MCF 10A (cell line): ENCODE measurements at regions not wholly inside any gene's neighbourhood (a gene's known extent, or its start where the extent isn't known, plus 50 kb on each side); places are given as distances from the start of the nearest gene placed in this dataset.

Experiments used
- BruUV-seq: library from RNA; stranded (reverse); fragments of 400-500 nt; replicated peaks from 2 replicates; lab custom pipeline; 2021; lab: Mats Ljungman, UMichigan
- CTCF ChIA-PET: fragments of 300-600 bp; sonication (Branson Sonifier 250); formaldehyde crosslinking; extraction: SDS; loops from one replicate; lab custom pipeline; 2021; ENCODE audit warnings: antibody characterized with exemption, inconsistent platforms; lab: Yijun Ruan, JAX
- POLR2A ChIA-PET: fragments of 300-600, 350-650 bp; sonication (Branson Sonifier 250); formaldehyde crosslinking; extraction: SDS; loops from one replicate; lab custom pipeline; 2020; ENCODE audit warnings: antibody characterized with exemption, inconsistent platforms; lab: Yijun Ruan, JAX
- DNase-seq: peaks from one replicate; pipeline ENCODE4 v3.0.0-alpha.2; 2018; ENCODE audit not compliant: unreplicated experiment
- H3K27ac Mint-ChIP-seq: one replicate; pipeline ENCODE4 v1.8.0; 2022; ENCODE audit warnings: mild to moderate bottlenecking, low read depth, mixed read lengths; ENCODE audit not compliant: unreplicated experiment
- H3K27me3 Mint-ChIP-seq: one replicate; pipeline ENCODE4 v1.8.0; 2022; ENCODE audit warnings: mixed read lengths; ENCODE audit not compliant: insufficient read depth, unreplicated experiment
- H3K36me3 Mint-ChIP-seq: one replicate; pipeline ENCODE4 v1.8.0; 2022; ENCODE audit warnings: mild to moderate bottlenecking, moderate library complexity, mixed read lengths; ENCODE audit not compliant: insufficient read depth, unreplicated experiment
- H3K4me1 Mint-ChIP-seq: one replicate; pipeline ENCODE4 v1.8.0; 2022; ENCODE audit warnings: mixed read lengths; ENCODE audit not compliant: insufficient read depth, unreplicated experiment
- H3K4me3 Mint-ChIP-seq: one replicate; pipeline ENCODE4 v1.8.0; 2022; ENCODE audit warnings: mild to moderate bottlenecking, moderate library complexity, mixed read lengths; ENCODE audit not compliant: unreplicated experiment
- H3K9me3 Mint-ChIP-seq: one replicate; pipeline ENCODE4 v1.8.0; 2022; ENCODE audit warnings: mixed read lengths; ENCODE audit not compliant: unreplicated experiment
- CTCF ChIP-seq: fragments of 200-600 bp; IDR thresholded peaks from one replicate; pipeline ENCODE4 v1.8.0; 2022; ENCODE audit warnings: antibody characterized with exemption, mild to moderate bottlenecking; ENCODE audit not compliant: unreplicated experiment
- intact Hi-C: fragments of 100-400 bp; cut with micrococcal nuclease; formaldehyde crosslinking; loops from 2 replicates; pipeline ENCODE4 v1.14.1; 2022

DNA sequence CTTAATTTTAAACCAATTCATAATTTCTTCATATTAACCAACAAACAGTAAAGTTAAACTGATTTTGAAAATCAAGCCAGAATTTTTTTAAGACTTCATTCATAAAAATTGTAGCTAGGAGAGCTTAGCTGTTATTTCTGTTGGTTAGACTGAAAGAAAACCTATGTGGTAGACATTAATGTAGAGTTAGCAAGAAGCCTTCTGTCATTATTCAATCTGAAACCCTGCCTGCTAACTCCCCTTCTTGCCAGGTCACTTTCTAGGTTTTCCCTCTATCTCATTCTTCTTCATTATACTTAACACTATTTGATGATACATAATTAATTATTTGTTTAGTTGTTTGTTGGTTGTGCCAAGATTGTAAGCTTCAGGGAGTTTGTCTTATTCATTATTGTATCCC is 304.3 kb upstream of the MEF2C start:
- no peak for DNase-seq
- Mint-ChIP-seq H3K36me3 (no peaks in the 10 kb centered on the region), H3K27ac (no peak overlapping the region), H3K27me3 (no peaks in the 10 kb centered on the region), H3K4me1 (no peaks in the 10 kb centered on the region), H3K9me3 (no peaks in the 10 kb centered on the region), H3K4me3 (no peak overlapping the region)
- no TSS peak for BruUV-seq
- intact Hi-C loops = no loop called here
- CTCF ChIA-PET = no interaction called here
- no peak for TF ChIP-seq CTCF
- POLR2A ChIA-PET = no interaction called here

DNA sequence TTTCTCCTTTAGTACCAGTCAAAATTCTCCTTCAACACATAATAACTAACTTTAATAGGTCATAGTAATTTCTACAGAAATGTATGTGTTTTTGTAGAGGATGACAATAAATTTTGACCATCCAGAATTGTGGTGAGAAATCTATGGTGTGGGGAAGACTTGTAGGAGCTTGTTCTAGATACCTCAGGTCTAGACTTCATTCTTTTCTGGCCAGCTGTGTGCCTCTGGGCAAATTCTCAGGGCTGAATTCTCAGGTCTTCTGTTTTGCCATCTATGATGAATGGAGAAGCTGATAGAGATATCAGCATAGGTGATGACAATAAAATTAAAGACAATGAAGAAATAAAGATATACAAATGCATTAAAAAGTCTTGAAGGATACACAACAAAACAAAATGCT is 298.6 kb upstream of the MEF2C start:
- ChIA-PET POLR2A (no interaction called here), CTCF (no interaction called here)
- H3K4me3 Mint-ChIP-seq = no peak overlapping the region
- TF ChIP-seq CTCF = no peak
- intact Hi-C loops = no loop called here
- BruUV-seq = no TSS peak
- H3K27me3 Mint-ChIP-seq = no peaks in the 10 kb centered on the region
- no peak for DNase-seq
- no peaks in the 10 kb centered on the region for H3K4me1 Mint-ChIP-seq
- no peak overlapping the region for H3K27ac Mint-ChIP-seq
- no peaks in the 10 kb centered on the region for H3K9me3 Mint-ChIP-seq
- no peaks in the 10 kb centered on the region for H3K36me3 Mint-ChIP-seq

DNA sequence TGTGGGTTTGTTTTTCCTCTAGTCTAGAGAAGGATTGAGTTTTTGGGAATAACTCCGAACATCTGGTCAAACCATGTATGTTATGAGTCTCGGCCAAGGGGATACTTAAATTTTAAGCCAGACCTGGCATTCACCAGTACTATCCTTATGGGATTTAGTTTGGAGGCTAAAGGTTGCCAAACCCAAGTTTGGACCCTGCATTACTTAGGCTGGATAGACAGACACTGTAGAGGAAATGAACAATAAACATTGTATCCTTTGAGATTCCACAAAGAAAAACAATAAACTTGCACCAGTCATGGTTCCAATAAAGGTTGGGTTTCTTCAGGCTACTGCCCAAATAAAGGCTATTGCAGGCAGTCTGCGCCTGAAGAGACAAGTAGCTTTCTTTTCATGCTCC is 296.7 kb upstream of the MEF2C start:
- intact Hi-C loops = loop anchor here (10.0 kb wide), 1 partner anchor 55 kb away; no protein-coding TSS in a partner anchor
- ChIA-PET POLR2A (no interaction called here), CTCF (no interaction called here)
- no peak for TF ChIP-seq CTCF
- no peak overlapping the region for H3K27ac Mint-ChIP-seq
- no peaks in the 10 kb centered on the region for H3K27me3 Mint-ChIP-seq
- H3K4me3 Mint-ChIP-seq = no peak overlapping the region
- no peaks in the 10 kb centered on the region for H3K4me1 Mint-ChIP-seq
- no peak for DNase-seq
- no TSS peak for BruUV-seq
- H3K9me3 Mint-ChIP-seq = no peaks in the 10 kb centered on the region
- H3K36me3 Mint-ChIP-seq = no peaks in the 10 kb centered on the region

- CTCF ChIA-PET = no interaction called here
- no peaks in the 10 kb centered on the region for H3K36me3 Mint-ChIP-seq
- H3K9me3 Mint-ChIP-seq = peaks cover 3% of the 10 kb centered on the region
- no peaks in the 10 kb centered on the region for H3K27me3 Mint-ChIP-seq
- no peaks in the 10 kb centered on the region for H3K4me1 Mint-ChIP-seq
- no peak overlapping the region for H3K27ac Mint-ChIP-seq
- no peak overlapping the region for H3K4me3 Mint-ChIP-seq
- POLR2A ChIA-PET = no interaction called here
- no peak for TF ChIP-seq CTCF
- no TSS peak for BruUV-seq
- intact Hi-C loops = loop anchor here (10.0 kb wide), 1 partner anchor 56 kb away; no protein-coding TSS in a partner anchor
- no peak for DNase-seq
These were observed 295.6 kb upstream of the MEF2C start for GRCh38 chr5:89178541-89178940.
